GM10248 (cell line): ENCODE measurements at regions not wholly inside any gene's neighbourhood (a gene's known extent, or its start where the extent isn't known, plus 50 kb on each side); places are given as distances from the start of the nearest gene placed in this dataset.
A peak's percentile ranks its signal among the peaks of the same experiment; 100 is the strongest.

Experiments used
- CTCF ChIA-PET: fragments of 300-600 bp; sonication (Branson Sonifier 250); formaldehyde crosslinking; extraction: SDS; loops from one replicate; lab custom pipeline; 2021; ENCODE audit warnings: antibody characterized with exemption; lab: Yijun Ruan, JAX
- POLR2A ChIA-PET: fragments of 350-650 bp; sonication (Branson Sonifier 250); formaldehyde crosslinking; extraction: SDS; loops from one replicate; lab custom pipeline; 2020; ENCODE audit warnings: antibody characterized with exemption; lab: Yijun Ruan, JAX
- DNase-seq: peaks from one replicate; pipeline ENCODE4 v3.0.0; 2012; ENCODE audit errors: extremely low spot score
- TF ChIP-seq, protein P1 (sequence below): IDR thresholded peaks from 2 replicates; pipeline ENCODE4 v1.5.1; 2012; ENCODE audit warnings: mild to moderate bottlenecking, low read depth; ENCODE audit errors: extremely low read depth, missing control alignments, control extremely low read depth

GRCh38 chr6:17015551-17016381 is 86.1 kb upstream of the STMND1 start:
- CTCF ChIA-PET: interaction anchor here (1.2 to 1.3 kb wide), 2 partner anchors 46 to 71 kb away, joined by 3 read pairs; no protein-coding TSS in a partner anchor
- TF ChIP-seq, protein P1, sequence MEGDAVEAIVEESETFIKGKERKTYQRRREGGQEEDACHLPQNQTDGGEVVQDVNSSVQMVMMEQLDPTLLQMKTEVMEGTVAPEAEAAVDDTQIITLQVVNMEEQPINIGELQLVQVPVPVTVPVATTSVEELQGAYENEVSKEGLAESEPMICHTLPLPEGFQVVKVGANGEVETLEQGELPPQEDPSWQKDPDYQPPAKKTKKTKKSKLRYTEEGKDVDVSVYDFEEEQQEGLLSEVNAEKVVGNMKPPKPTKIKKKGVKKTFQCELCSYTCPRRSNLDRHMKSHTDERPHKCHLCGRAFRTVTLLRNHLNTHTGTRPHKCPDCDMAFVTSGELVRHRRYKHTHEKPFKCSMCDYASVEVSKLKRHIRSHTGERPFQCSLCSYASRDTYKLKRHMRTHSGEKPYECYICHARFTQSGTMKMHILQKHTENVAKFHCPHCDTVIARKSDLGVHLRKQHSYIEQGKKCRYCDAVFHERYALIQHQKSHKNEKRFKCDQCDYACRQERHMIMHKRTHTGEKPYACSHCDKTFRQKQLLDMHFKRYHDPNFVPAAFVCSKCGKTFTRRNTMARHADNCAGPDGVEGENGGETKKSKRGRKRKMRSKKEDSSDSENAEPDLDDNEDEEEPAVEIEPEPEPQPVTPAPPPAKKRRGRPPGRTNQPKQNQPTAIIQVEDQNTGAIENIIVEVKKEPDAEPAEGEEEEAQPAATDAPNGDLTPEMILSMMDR: no peak
- DNase-seq: no peak
- POLR2A ChIA-PET: no interaction called here

- TF ChIP-seq, protein P1: no peak
- peak; percentile 27 for DNase-seq
- ChIA-PET POLR2A (no interaction called here), CTCF (no interaction called here)
Measured at GRCh38 chr6:17015144-17015543, 86.7 kb upstream of the STMND1 start.

GRCh38 chr6:17013701-17014100 is 88.1 kb upstream of the STMND1 start:
- ChIA-PET POLR2A (no interaction called here), CTCF (no interaction called here)
- TF ChIP-seq, protein P1: no peak
- DNase-seq: no peak

DNA sequence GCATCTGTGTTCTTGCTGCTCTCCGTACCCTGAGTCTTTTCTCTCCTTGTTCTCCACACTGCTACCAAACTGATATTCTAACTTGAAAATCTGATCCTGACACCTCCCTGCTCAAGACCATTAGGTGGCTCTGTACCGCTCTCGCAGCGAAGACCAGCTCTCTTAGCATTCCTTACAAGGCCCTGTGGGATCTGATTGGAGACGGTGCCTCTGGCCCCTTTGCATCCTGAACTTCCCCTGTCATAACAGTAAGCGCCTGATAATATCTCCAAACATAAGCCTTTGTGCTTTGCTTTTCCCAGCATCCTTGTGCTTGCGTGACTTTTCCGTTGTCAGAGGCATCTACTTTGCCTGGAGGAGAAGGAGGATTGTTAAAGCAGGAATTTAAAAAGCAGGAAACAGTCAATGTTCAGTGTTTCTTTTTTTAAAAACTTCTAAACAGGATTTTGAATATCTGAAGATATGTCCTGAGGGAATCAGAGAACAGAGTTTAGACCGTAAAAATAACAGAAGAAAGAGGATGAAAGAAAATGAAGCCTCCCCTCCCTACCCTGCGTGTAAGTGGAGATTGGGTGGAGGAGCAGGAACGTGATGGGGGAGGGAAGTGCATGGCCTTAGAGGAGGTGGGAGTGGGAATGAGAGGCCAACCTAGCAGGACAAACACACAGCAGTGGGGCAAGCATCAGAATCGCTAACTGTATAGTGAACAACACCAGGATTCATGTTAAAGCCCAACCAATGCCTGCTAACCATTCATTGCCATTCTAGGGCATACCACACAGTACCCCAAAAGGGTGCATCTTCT is 89.2 kb upstream of the STMND1 start:
- TF ChIP-seq, protein P1: no peak
- ChIA-PET POLR2A (no interaction called here), CTCF (no interaction called here)
- DNase-seq: no peak

DNA sequence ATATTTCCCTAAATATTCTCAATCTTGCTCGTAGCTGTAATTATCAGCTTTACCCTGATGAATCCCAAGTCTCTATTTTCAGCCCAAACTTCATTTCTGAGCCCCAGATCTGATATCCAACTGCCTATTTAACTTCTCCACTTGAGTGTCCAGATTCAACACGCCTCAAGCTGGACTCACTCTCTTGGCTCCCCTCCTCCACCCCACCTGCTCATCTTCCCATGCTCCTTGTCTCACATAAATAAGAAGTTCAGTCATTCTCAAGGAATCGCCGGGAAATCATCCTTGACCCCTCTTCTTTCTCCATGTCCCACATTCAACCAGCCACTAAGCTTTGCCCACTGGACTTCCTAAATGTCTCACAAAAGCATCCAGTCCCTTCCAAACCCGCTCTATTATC is 89.9 kb upstream of the STMND1 start:
- ChIA-PET CTCF (no interaction called here), POLR2A (no interaction called here)
- TF ChIP-seq, protein P1: no peak
- no peak for DNase-seq

GRCh38 chr6:17007749-17008148 is 94.1 kb upstream of the STMND1 start:
- ChIA-PET POLR2A (no interaction called here), CTCF (no interaction called here)
- TF ChIP-seq, protein P1: no peak
- no peak for DNase-seq
